ENCODE measurements at regions not wholly inside any gene's neighbourhood (a gene's known extent, or its start where the extent isn't known, plus 50 kb on each side); places are given as distances from the start of the nearest gene placed in this dataset.

DNA sequence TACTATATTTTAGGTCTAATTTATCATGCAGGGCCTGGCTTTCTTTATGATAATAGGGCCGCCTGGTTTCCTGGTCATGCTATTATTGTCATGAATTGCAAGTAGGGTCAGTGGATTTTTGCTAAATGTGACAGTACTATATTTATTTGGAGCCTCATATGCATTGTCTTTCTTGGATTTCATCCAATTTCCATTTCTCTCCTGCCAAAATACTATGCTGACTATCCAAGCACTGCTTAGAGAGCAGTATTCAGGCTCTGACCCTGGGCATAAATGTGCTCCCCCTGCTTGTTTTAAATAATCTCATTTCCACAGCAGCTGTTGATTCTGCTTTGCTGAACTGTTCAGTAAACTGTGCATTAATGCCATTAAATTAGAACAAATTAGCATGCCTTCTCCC is 269.3 kb downstream of the GPM6A start:
- Histone ChIP-seq H3K14ac (ENCODE audit: insufficient read length) (no peak overlapping the region), H3K23me2 (ENCODE audit: low read depth, low read length) (no peaks in the 10 kb centered on the region; the same call in 1 of the 2 replicates), H3K9me3 (ENCODE audit: insufficient read depth in 2 of 2, low read depth in 1 of 2, low read length in 1 of 2) (0 out of 4 replicates have a peak, but pooled peaks cover 0 to 4% of the 10 kb centered on the region in 2 experiments), H3K27me3 (replicated peaks in 1 of 4; ENCODE audit: control insufficient read depth in 3 of 4, extremely low read depth in 1 of 4, insufficient read depth in 3 of 4, low read length in 3 of 4) (no peaks in the 10 kb centered on the region), H2BK15ac (ENCODE audit: low read length) (no peak overlapping the region), H2BK12ac (ENCODE audit: low read depth, low read length) (no peak overlapping the region), H3K4me3 (ENCODE audit: extremely low read depth in 1 of 4, insufficient read depth in 2 of 4, low read depth in 3 of 4, low read length in 4 of 4) (no peak overlapping the region), H3K4me2 (ENCODE audit: insufficient read depth in 1 of 2, low read depth in 2 of 2, low read length in 2 of 2) (no peak overlapping the region), H3K23ac (ENCODE audit: insufficient read length) (no peak overlapping the region), H2BK20ac (ENCODE audit: low read length) (no peak overlapping the region), H4K91ac (replicated peaks; ENCODE audit: insufficient read length, low read length) (no peak overlapping the region), H4K8ac (ENCODE audit: extremely low read depth, insufficient read depth, low read length) (no peak overlapping the region), H2AK5ac (ENCODE audit: low read depth, low read length) (no peak overlapping the region), H3K18ac (ENCODE audit: extremely low read depth, low read length) (no peak overlapping the region), H3K9ac (replicated peaks in 1 of 4; ENCODE audit: extremely low read depth in 1 of 4, low read depth in 3 of 4, low read length in 3 of 4) (no peak overlapping the region), H3K79me2 (ENCODE audit: control insufficient read depth in 1 of 2, insufficient read depth in 2 of 2, low read length in 2 of 2) (no peaks in the 10 kb centered on the region), H4K5ac (ENCODE audit: insufficient read length, low read depth, low read length) (no peak overlapping the region), H2AFZ (ENCODE audit: low read length) (no peak overlapping the region), H2BK5ac (ENCODE audit: low read depth, low read length) (no peak overlapping the region), H2BK120ac (replicated peaks; ENCODE audit: low read depth, low read length) (no peak overlapping the region), H3K56ac (replicated peaks; ENCODE audit: insufficient read length, low read depth, low read length) (no peak overlapping the region), H3K27ac (ENCODE audit: low read depth, low read length) (no peak overlapping the region), H3K36me3 (ENCODE audit: control insufficient read depth in 2 of 4, insufficient read depth in 4 of 4, low read length in 3 of 4) (no peaks in the 10 kb centered on the region), H3K4me1 (replicated peaks in 1 of 4; ENCODE audit: control insufficient read depth in 3 of 4, insufficient read depth in 4 of 4, low read length in 3 of 4) (no peaks in the 10 kb centered on the region), H3K79me1 (ENCODE audit: low read depth, low read length) (no peaks in the 10 kb centered on the region), H4K20me1 (replicated peaks in 1 of 2; ENCODE audit: control insufficient read depth in 1 of 2, insufficient read depth in 2 of 2, low read length in 2 of 2) (no peaks in the 10 kb centered on the region), H3K4ac (replicated peaks; ENCODE audit: insufficient read length, low read depth, low read length) (no peak overlapping the region)
- FAIRE-seq: no peak
- ChIA-PET CTCF (ENCODE audit: partially characterized antibody) (no interaction called here), POLR2A (ENCODE audit: partially characterized antibody) (no interaction called here)
- 100% methylated on average over 1 of the region's 1 CpG; no CpG with 5 or more reads in 1 of the 2 experiments for WGBS, 2 experiments (ENCODE audit: extremely low coverage in 1 of 2, insufficient coverage in 1 of 2, insufficient read length in 1 of 2, insufficient replicate concordance in 2 of 2, low coverage in 1 of 2, low lambda C conversion rate in 2 of 2, missing lambda C conversion rate in 1 of 2)
- no peak for DNase-seq (ENCODE audit: low read depth in 1 of 2, low spot score in 2 of 2)
- TF ChIP-seq ASH2L (IDR thresholded peaks at IDR 0.05; ENCODE audit: low read length) (no peak), TEAD4 (IDR thresholded peaks at IDR 0.05; ENCODE audit: low read depth, low read length) (no peak)

Data from H1 (cell line).